A549 (cell line): ENCODE measurements at regions not wholly inside any gene's neighbourhood (a gene's known extent, or its start where the extent isn't known, plus 50 kb on each side); places are given as distances from the start of the nearest gene placed in this dataset.

Source experiments
- ATAC-seq, 2 experiments: fragments of 200-7000 bp in 1 of 2; fragments of >200 bp in 1 of 2; cut with Nextera tagmentation in 1 of 2; cut with Tn5 transposase in 1 of 2; 3 replicates each; pipeline versions ENCODE4 v1.8.0 to v1.9.1; 2018 to 2020; ENCODE audit warnings: mild to moderate bottlenecking in 1 of 2, moderate library complexity in 1 of 2
- CTCF ChIA-PET: fragments of 300-600 bp; sonication (Branson Sonifier 250); formaldehyde crosslinking; extraction: SDS; loops from one replicate; lab custom pipeline; 2021; ENCODE audit warnings: antibody characterized with exemption, inconsistent platforms; lab: Yijun Ruan, JAX
- POLR2A ChIA-PET: fragments of 350-600 bp; formaldehyde crosslinking; extraction: SDS; loops from one replicate; lab custom pipeline; 2021; ENCODE audit warnings: antibody characterized with exemption, inconsistent platforms; lab: Yijun Ruan, JAX
- DNase-seq, 2 experiments: peaks; one replicate each; pipeline versions ENCODE4 v3.0.0 to v3.0.0-alpha.2; 2011 to 2016; ENCODE audit warnings: low read depth in 1 of 2, low spot score in 1 of 2
- FAIRE-seq: peaks from 2 replicates; lab custom pipeline; 2011; peaks lifted over from hg19 to GRCh38; lab: Jason Lieb, UNC
- H3K27ac ChIP-seq, 2 experiments: fragments of >200 bp; sonication (Bioruptor Twin); formaldehyde crosslinking; 3 replicates each; pipeline ENCODE4 v1.5.1; 2016 to 2017
- H3K4me1 ChIP-seq: fragments of >200 bp; sonication (Bioruptor Twin); formaldehyde crosslinking; 3 replicates; pipeline ENCODE4 v1.6.1; 2016
- H3K4me2 ChIP-seq: fragments of >200 bp; sonication (Bioruptor Twin); formaldehyde crosslinking; 3 replicates; pipeline ENCODE4 v1.6.1; 2016
- H3K4me3 ChIP-seq: fragments of >200 bp; sonication (Bioruptor Twin); formaldehyde crosslinking; 3 replicates; pipeline ENCODE4 v1.5.1; 2016
- H3K9me3 ChIP-seq: fragments of >200 bp; sonication (Bioruptor Twin); formaldehyde crosslinking; 3 replicates; pipeline ENCODE4 v1.6.1; 2016
- CHD4 ChIP-seq: fragments of 200-600 bp; sonication (generic); IDR thresholded peaks from 2 replicates; pipeline ENCODE4 v1.6.1; 2016; ENCODE audit warnings: antibody characterized with exemption, mild to moderate bottlenecking, borderline replicate concordance
- FOSL2 ChIP-seq, 2 experiments: fragments of 450-650 bp in 1 of 2; fragments of >200 bp in 1 of 2; sonication (Bioruptor Twin) in 1 of 2; formaldehyde crosslinking; IDR thresholded peaks; 2 replicates each; pipeline versions ENCODE4 v1.5.0 to v1.6.1; 2016 to 2020; ENCODE audit warnings: mild to moderate bottlenecking in 1 of 2, moderate library complexity in 1 of 2
- FOXS1 ChIP-seq: fragments of 250-450 bp; sonication (Bioruptor Pico); IDR thresholded peaks from 2 replicates; pipeline ENCODE4 v1.5.0; 2020; ENCODE audit warnings: mild to moderate bottlenecking, moderate library complexity
- HEYL ChIP-seq: fragments of 250-450 bp; sonication (Bioruptor Pico); IDR thresholded peaks from 2 replicates; pipeline ENCODE4 v1.8.0; 2021; ENCODE audit warnings: mild to moderate bottlenecking, moderate library complexity
- NR3C1 ChIP-seq: fragments of >200 bp; sonication (Bioruptor Twin); formaldehyde crosslinking; IDR thresholded peaks from 3 replicates; pipeline ENCODE4 v1.6.1; 2017
- PBX3 ChIP-seq: IDR thresholded peaks from 2 replicates; pipeline ENCODE4 v1.6.1; 2012
- POLR2A ChIP-seq: IDR thresholded peaks from 2 replicates; pipeline ENCODE4 v1.6.1; 2012; ENCODE audit warnings: mild to moderate bottlenecking, low read length
- REST ChIP-seq: fragments of 200-600 bp; sonication (generic); IDR thresholded peaks from 2 replicates; pipeline ENCODE4 v1.6.1; 2016; ENCODE audit warnings: antibody characterized with exemption, mild to moderate bottlenecking, moderate library complexity
- TP53 ChIP-seq: fragments of 250-450 bp; sonication (Bioruptor Pico); IDR thresholded peaks from 2 replicates; pipeline ENCODE4 v1.5.0; 2021; ENCODE audit warnings: mild to moderate bottlenecking, moderate library complexity
- USF2 ChIP-seq: fragments of 450-650 bp; IDR thresholded peaks from 2 replicates; pipeline ENCODE4 v1.6.1; 2014; ENCODE audit warnings: antibody characterized with exemption
- ZNF302 ChIP-seq: fragments of 250-450 bp; sonication (Bioruptor Pico); IDR thresholded peaks from 2 replicates; pipeline ENCODE4 v1.9.0; 2021; ENCODE audit warnings: inconsistent platforms, mild to moderate bottlenecking, moderate library complexity
- WGBS: methylation state at CpG from one replicate; pipeline ENCODE4 v1.1.6; 2017; ENCODE audit errors: missing lambda C conversion rate; 5-methylcytosine and 5-hydroxymethylcytosine counted together
- TF ChIP-seq, protein P1 (sequence below): fragments of 150-350 bp; IDR thresholded peaks from 2 replicates; pipeline ENCODE4 v1.6.1; 2014; ENCODE audit warnings: low read depth, mild to moderate bottlenecking, low read length
- TF ChIP-seq, protein P2 (sequence below): IDR thresholded peaks from 2 replicates; pipeline ENCODE4 v1.6.1; 2012
- TF ChIP-seq, protein P3 (sequence below): fragments of >200 bp; sonication (Bioruptor Twin); formaldehyde crosslinking; IDR thresholded peaks from 3 replicates; pipeline ENCODE4 v1.6.1; 2016

DNA sequence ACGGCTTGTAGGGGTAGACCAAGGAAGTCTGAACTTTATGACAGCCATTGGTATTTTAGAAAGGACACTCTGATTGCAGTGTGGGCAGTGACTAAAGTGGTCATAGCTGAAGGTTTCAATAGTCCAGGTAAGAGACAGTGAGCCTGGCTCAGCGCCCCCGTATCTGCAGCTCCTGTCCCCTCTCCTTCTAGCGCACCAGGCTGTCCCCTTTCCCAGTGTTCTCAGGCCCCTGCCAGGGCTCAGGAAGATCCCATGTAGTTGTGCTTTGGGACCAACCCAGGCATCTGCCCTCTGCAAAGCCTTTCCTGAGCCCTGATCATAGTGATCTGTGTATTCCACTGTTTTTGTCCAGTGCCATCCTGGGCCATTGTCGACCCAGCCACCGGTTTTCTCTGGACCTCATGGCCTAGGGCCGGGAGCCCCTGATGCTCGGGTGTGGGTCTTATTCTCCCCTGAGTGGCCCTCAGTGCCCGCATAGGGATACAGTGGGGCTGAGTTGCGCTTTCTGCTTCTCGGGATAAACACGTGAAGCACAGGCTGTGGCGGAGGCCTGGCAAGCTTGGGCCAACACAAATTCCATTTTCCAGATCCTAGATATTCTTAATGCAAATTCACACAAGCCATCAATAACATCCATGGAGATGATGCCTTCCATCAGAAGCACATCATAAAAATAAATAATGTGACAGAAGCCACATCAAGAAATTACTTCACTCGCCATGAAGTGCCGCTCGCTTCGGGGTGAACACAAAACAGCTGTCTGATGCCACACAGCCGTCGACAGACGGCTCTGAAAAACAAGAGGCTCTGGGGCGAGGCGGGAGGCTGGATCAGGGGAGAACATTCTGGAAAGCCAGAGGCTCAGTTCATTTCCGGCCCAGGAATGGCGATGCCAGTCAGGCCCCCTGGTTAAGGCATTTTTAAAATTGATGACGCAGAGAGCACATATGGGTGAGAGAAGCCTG lies 805.0 kb downstream of the TBC1D22A start:
- H3K27ac ChIP-seq: no peak overlapping the region
- 66% methylated on average over 23 of the region's 25 CpGs for WGBS
- POLR2A ChIA-PET: no interaction called here
- TF ChIP-seq PBX3 (no peak), TP53 (CRISPR knock-in tag) (no peak), ZNF302 (CRISPR knock-in tag) (no peak), REST (no peak), HEYL (CRISPR knock-in tag) (no peak), CHD4 (no peak)
- TF ChIP-seq, protein P1, sequence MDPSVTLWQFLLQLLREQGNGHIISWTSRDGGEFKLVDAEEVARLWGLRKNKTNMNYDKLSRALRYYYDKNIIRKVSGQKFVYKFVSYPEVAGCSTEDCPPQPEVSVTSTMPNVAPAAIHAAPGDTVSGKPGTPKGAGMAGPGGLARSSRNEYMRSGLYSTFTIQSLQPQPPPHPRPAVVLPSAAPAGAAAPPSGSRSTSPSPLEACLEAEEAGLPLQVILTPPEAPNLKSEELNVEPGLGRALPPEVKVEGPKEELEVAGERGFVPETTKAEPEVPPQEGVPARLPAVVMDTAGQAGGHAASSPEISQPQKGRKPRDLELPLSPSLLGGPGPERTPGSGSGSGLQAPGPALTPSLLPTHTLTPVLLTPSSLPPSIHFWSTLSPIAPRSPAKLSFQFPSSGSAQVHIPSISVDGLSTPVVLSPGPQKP: no peak
- TF ChIP-seq, all 56 proteins: peak for 0
- Histone ChIP-seq H3K4me1 (no peaks in the 10 kb centered on the region), H3K4me3 (no peak overlapping the region), H3K4me2 (no peak overlapping the region), H3K9me3 (no peaks in the 10 kb centered on the region)
- FAIRE-seq (no peak), DNase-seq (no peak), ATAC-seq (no peak)
- CTCF ChIA-PET: no interaction called here

DNA sequence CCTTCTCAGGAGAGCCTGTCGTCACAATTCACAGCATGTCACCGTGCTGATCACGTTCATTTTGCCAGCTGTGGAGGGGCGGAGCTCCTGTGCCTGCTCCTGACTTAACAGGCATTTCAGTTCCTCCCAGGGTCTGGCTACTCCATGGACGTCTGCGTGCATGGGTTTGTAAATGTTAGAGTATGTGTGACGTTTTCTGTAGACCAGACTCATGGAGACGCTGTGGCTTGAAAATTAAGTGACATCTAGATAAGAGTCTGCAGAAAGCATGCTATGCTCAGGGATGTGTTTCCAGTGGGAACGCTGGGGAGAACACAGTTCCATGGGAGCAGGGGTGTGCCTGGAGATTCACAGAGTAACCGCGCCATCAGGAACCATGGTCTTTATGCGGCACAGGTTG lies 804.0 kb downstream of the TBC1D22A start:
- no peaks in the 10 kb centered on the region for H3K4me1 ChIP-seq
- H3K27ac ChIP-seq: no peak overlapping the region
- no peak for DNase-seq
- WGBS: 49% methylated on average over 10 of the region's 12 CpGs
- ChIA-PET POLR2A (no interaction called here), CTCF (no interaction called here)
- H3K9me3 ChIP-seq: no peaks in the 10 kb centered on the region
- ATAC-seq: no peak
- FAIRE-seq: no peak
- TF ChIP-seq FOSL2 (IDR thresholded peaks at IDR 0.05) (no peak), FOSL2 (CRISPR knock-in tag; IDR thresholded peaks at IDR 0.05) (no peak), NR3C1 (no peak), USF2 (no peak), CHD4 (no peak), ZNF302 (CRISPR knock-in tag) (no peak), FOXS1 (CRISPR knock-in tag) (no peak), POLR2A (no peak)
- TF ChIP-seq, protein P2, sequence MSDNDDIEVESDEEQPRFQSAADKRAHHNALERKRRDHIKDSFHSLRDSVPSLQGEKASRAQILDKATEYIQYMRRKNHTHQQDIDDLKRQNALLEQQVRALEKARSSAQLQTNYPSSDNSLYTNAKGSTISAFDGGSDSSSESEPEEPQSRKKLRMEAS: no peak
- TF ChIP-seq, protein P3, sequence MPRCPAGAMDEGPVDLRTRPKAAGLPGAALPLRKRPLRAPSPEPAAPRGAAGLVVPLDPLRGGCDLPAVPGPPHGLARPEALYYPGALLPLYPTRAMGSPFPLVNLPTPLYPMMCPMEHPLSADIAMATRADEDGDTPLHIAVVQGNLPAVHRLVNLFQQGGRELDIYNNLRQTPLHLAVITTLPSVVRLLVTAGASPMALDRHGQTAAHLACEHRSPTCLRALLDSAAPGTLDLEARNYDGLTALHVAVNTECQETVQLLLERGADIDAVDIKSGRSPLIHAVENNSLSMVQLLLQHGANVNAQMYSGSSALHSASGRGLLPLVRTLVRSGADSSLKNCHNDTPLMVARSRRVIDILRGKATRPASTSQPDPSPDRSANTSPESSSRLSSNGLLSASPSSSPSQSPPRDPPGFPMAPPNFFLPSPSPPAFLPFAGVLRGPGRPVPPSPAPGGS: no peak
- H3K4me3 ChIP-seq: no peak overlapping the region
- no peak overlapping the region for H3K4me2 ChIP-seq
